GM12864 (cell line): ENCODE measurements at regions not wholly inside any gene's neighbourhood (a gene's known extent, or its start where the extent isn't known, plus 50 kb on each side); places are given as distances from the start of the nearest gene placed in this dataset.
"Not testable (repeated sequence)": the region's sequence is repeated elsewhere in the genome, so short reads cannot be mapped to it uniquely, and the experiment has no call there.

ENCODE experiments used
- DNase-seq: peaks from one replicate; pipeline ENCODE4 v3.0.0-alpha.2; 2011; ENCODE audit warnings: low read depth
- H3K4me3 ChIP-seq: 2 replicates; pipeline ENCODE4 v1.5.1; 2011; ENCODE audit warnings: mild to moderate bottlenecking, low read depth, low read length, control low read depth
- CTCF ChIP-seq: IDR thresholded peaks from 2 replicates; pipeline ENCODE4 v1.5.1; 2011; ENCODE audit warnings: low read depth, mild to moderate bottlenecking, moderate library complexity, low read length, control low read depth, inconsistent platforms; ENCODE audit errors: missing control alignments

DNA sequence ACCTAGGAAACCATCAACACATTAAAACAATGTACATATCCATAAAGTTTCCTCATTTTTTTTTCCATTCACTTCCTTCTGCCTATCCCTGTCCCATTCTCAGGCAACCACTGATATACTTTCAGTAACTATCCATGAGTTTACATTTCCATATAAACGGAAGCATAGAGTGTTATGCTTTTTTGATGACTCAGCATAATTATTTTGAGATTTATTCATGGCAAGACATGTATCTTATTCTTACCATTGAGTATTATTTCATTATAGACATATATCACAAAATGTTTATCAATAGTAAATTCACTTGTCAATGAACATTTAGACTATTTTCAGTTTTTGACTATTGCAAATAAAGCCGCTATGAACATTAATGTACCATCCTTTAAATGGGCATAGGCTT is 1786.8 kb upstream of the ACO1 start:
- TF ChIP-seq CTCF, result no peak
- H3K4me3 ChIP-seq, result no peak overlapping the region
- no peak for DNase-seq

GRCh38 chr9:30605936-30606335 is 1778.5 kb upstream of the ACO1 start:
- H3K4me3 ChIP-seq, result no peak overlapping the region
- no peak for TF ChIP-seq CTCF
- no peak for DNase-seq

DNA sequence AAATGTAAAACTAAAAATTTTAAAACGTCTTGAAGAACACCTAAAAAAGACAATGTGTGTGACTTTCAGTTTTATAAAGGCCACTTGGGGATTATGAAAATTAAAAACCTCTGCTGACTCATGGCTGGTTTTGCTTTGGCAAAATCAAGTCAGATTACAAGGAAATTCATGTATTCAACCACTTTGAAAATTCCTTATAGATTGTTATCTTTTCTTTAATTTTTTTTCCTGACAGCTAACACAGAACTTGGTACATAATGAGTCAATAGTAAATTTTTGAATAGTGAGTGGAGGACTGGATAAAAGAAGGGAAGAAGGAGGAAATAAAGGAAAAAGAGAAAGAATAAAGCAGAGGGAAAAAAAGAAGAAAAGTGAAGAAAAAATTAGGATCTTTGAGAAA is 1774.7 kb upstream of the ACO1 start:
- no peak for DNase-seq
- H3K4me3 ChIP-seq, result no peak overlapping the region
- TF ChIP-seq CTCF, result no peak

- not testable (repeated sequence) for H3K4me3 ChIP-seq, DNase-seq
These were observed 1767.7 kb upstream of the ACO1 start for GRCh38 chr9:30616782-30617181.

DNA sequence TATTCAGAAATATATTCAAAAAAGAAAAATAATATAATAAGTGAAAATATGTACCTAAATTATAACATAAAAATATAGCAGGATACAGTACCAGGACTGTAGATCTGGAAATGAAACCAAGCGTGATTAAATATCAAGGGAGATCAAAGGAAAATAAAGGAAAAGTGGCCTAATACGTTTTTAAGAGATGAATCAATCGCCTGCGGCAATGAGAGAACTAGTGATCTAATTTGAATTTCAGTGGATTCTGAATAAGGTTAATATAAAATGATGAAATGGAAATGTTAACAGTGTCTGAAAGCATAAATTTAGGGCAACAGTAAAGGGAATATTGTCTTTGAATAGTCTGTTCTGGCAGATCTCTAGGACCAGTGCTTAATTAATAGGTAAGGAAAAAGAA is 1761.9 kb upstream of the ACO1 start:
- TF ChIP-seq CTCF, result no peak
- no peak for DNase-seq

DNA sequence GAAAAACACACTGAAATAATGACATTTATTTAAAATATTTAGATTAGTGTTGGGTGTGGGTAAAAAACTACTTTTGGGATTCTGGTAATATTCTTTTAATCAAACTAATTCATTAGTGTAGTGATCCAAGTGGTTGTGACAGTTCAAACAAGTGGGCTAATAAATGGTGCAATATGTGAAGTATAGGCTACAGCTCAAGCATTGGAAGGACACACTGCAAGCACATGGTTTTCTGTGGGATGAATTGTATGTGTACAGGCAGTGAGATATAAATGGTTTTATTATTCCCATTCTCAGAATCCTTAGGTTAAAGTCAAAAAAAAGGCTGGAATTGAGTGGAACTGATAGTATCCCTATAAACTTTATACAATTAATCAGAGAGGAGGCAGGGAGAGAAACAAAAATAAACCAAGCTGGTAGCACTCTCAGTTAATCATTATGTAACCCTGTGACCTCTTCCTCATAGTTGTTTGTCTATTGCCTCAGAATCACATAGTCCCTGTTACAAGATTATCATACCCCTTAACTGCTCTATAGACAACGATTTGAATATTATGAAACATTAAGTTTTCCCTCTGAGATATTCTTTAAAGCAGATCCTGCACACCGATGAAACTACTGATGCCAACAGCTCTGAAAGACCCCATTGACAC is 1755.4 kb upstream of the ACO1 start:
- no peak for TF ChIP-seq CTCF
- DNase-seq, result no peak
- no peak overlapping the region for H3K4me3 ChIP-seq

More for the DNA sequence above, 1761.9 kb upstream of the ACO1 start:
- H3K4me3 ChIP-seq, result no peak overlapping the region

- DNase-seq, result no peak
- no peak for TF ChIP-seq CTCF
- no peak overlapping the region for H3K4me3 ChIP-seq
These were observed 1754.0 kb upstream of the ACO1 start for GRCh38 chr9:30630459-30630858.

GRCh38 chr9:30646639-30647038 is 1737.8 kb upstream of the ACO1 start:
- DNase-seq, result not testable (repeated sequence)

More at GRCh38 chr9:30646639-30647038, 1737.8 kb upstream of the ACO1 start:
- H3K4me3 ChIP-seq, result not testable (repeated sequence)
